HepG2 (cell line): ENCODE measurements at regions not wholly inside any gene's neighbourhood (a gene's known extent, or its start where the extent isn't known, plus 50 kb on each side); places are given as distances from the start of the nearest gene placed in this dataset.

ENCODE experiments used
- ATAC-seq: fragments of 200-7000 bp; cut with Tn5 transposase; 3 replicates; pipeline ENCODE4 v1.9.1; 2020; ENCODE audit warnings: mild to moderate bottlenecking, moderate library complexity
- BruUV-seq: library from RNA; stranded (reverse); fragments of 400-500 nt; replicated peaks from 2 replicates; lab custom pipeline; 2021; lab: Mats Ljungman, UMichigan
- CTCF ChIA-PET: fragments of 300-600 bp; formaldehyde crosslinking; extraction: SDS; loops from one replicate; lab custom pipeline; 2021; ENCODE audit warnings: low total read pairs, inconsistent platforms, low intra/inter-chr PET ratio; lab: Yijun Ruan, JAX
- POLR2A ChIA-PET: fragments of 350-600 bp; sonication (Branson Sonifier 250); formaldehyde crosslinking; loops from one replicate; lab custom pipeline; 2020; ENCODE audit warnings: antibody characterized with exemption, inconsistent platforms; lab: Yijun Ruan, JAX
- DNase-seq: peaks from one replicate; pipeline ENCODE4 v3.0.0-alpha.2; 2015; ENCODE audit warnings: low spot score
- FAIRE-seq: peaks from 3 replicates; lab custom pipeline; 2011; peaks lifted over from hg19 to GRCh38; lab: Jason Lieb, UNC
- H2AFZ ChIP-seq: one replicate; pipeline ENCODE4 v1.6.1; 2011; ENCODE audit warnings: low read length, inconsistent platforms
- H3K27ac ChIP-seq: fragments of 300-600 bp; 3 replicates; pipeline ENCODE4 v1.8.0; 2011; ENCODE audit warnings: mixed run types, mild to moderate bottlenecking, mixed read lengths, low read length, inconsistent platforms; ENCODE audit not compliant: insufficient read depth; ENCODE audit errors: extremely low read length
- H3K27me3 ChIP-seq, 2 experiments: fragments of 200-600 bp in 1 of 2; 2 replicates in 1 of 2; 3 replicates in 1 of 2; pipeline versions ENCODE4 v1.6.0 to v1.8.0; 2011; ENCODE audit warnings: low read length in 2 of 2, mild to moderate bottlenecking in 2 of 2, moderate library complexity in 2 of 2, inconsistent platforms in 1 of 2; ENCODE audit not compliant: insufficient read depth in 2 of 2, control insufficient read depth in 1 of 2
- H3K36me3 ChIP-seq, 2 experiments: fragments of 200-600 bp in 1 of 2; replicated peaks in 1 of 2; 2 replicates in 1 of 2; 3 replicates in 1 of 2; pipeline versions ENCODE4 v1.5.1 to v1.8.0; 2011; ENCODE audit warnings: low read length in 2 of 2, inconsistent platforms in 1 of 2; ENCODE audit not compliant: insufficient read depth in 2 of 2, control insufficient read depth in 1 of 2
- H3K4me1 ChIP-seq: 2 replicates; pipeline ENCODE4 v1.5.1; 2012; ENCODE audit warnings: low read length, inconsistent platforms; ENCODE audit not compliant: insufficient read depth
- H3K4me2 ChIP-seq: 2 replicates; pipeline ENCODE4 v1.6.0; 2011; ENCODE audit warnings: low read depth, low read length, inconsistent platforms
- H3K4me3 ChIP-seq, 3 experiments: fragments of 200-600 bp in 1 of 3; sonication (generic), shearing (Covaris generic) in 1 of 3; replicated peaks in 1 of 3; 2 replicates each; pipeline ENCODE4 v1.5.1; 2011 to 2016; ENCODE audit warnings: low read length in 3 of 3, inconsistent platforms in 2 of 3, low read depth in 2 of 3, mild to moderate bottlenecking in 2 of 3, control low read depth in 1 of 3, mixed read lengths in 1 of 3; ENCODE audit not compliant: insufficient read depth in 1 of 3
- H3K79me2 ChIP-seq: one replicate; pipeline ENCODE4 v1.6.1; 2011; ENCODE audit warnings: low read length, inconsistent platforms; ENCODE audit not compliant: insufficient read depth
- H3K9ac ChIP-seq: 2 replicates; pipeline ENCODE4 v1.6.0; 2011; ENCODE audit warnings: mild to moderate bottlenecking, low read depth, low read length, inconsistent platforms; ENCODE audit not compliant: insufficient read depth
- H3K9me3 ChIP-seq: 2 replicates; pipeline ENCODE4 v1.5.1; 2012; ENCODE audit warnings: mild to moderate bottlenecking, low read length
- H4K20me1 ChIP-seq: 2 replicates; pipeline ENCODE4 v1.6.0; 2011; ENCODE audit warnings: inconsistent platforms, mild to moderate bottlenecking, low read length, moderate library complexity; ENCODE audit not compliant: insufficient read depth
- HES4 ChIP-seq: sonication (generic); formaldehyde crosslinking; IDR thresholded peaks from 2 replicates; pipeline ENCODE4 v1.9.0; 2021; ENCODE audit warnings: mild to moderate bottlenecking, missing genetic modification reagents, borderline replicate concordance
- HOXA9 ChIP-seq: sonication (generic); formaldehyde crosslinking; IDR thresholded peaks from 2 replicates; pipeline ENCODE4 v1.8.1; 2022; ENCODE audit warnings: missing genetic modification reagents, mild to moderate bottlenecking, moderate library complexity, borderline replicate concordance
- KLF6 ChIP-seq: IDR thresholded peaks from 2 replicates; pipeline ENCODE4 v1.8.0; 2016; ENCODE audit warnings: missing biosample characterization, missing genetic modification reagents
- MAFF ChIP-seq: IDR thresholded peaks from 2 replicates; pipeline ENCODE4 v1.6.1; 2011; ENCODE audit warnings: low read depth, low read length, improper control_type of control experiment
- NKX3-1 ChIP-seq: sonication (generic); formaldehyde crosslinking; IDR thresholded peaks from 2 replicates; pipeline ENCODE4 v1.5.0; 2020; ENCODE audit warnings: missing genetic modification reagents
- ONECUT2 ChIP-seq: sonication (generic); formaldehyde crosslinking; IDR thresholded peaks from 2 replicates; pipeline ENCODE4 v1.4.0; 2020; ENCODE audit warnings: missing genetic modification reagents
- SALL2 ChIP-seq: sonication (generic); formaldehyde crosslinking; IDR thresholded peaks from 2 replicates; pipeline ENCODE4 v1.8.1; 2023; ENCODE audit warnings: mild to moderate bottlenecking, missing genetic modification reagents, inconsistent platforms
- SIN3A ChIP-seq: IDR thresholded peaks from 2 replicates; pipeline ENCODE4 v1.6.1; 2011; ENCODE audit warnings: low read depth, mild to moderate bottlenecking, control low read depth, low read length, borderline replicate concordance
- TCF7 ChIP-seq: sonication (generic); IDR thresholded peaks from 2 replicates; pipeline ENCODE4 v1.6.1; 2016; ENCODE audit warnings: antibody characterized with exemption, low read depth
- ZFP1 ChIP-seq: IDR thresholded peaks from 2 replicates; pipeline ENCODE4 v1.6.1; 2016
- ZNF24 ChIP-seq: fragments of 450-650 bp; IDR thresholded peaks from 2 replicates; pipeline ENCODE4 v1.6.1; 2017; ENCODE audit warnings: antibody characterized with exemption, mild to moderate bottlenecking
- ZNF720 ChIP-seq: sonication (generic); formaldehyde crosslinking; IDR thresholded peaks from 2 replicates; pipeline ENCODE4 v1.4.0; 2020; ENCODE audit warnings: missing genetic modification reagents
- ZNF770 ChIP-seq: sonication (generic); formaldehyde crosslinking; IDR thresholded peaks from 2 replicates; pipeline ENCODE4 v1.5.0; 2020; ENCODE audit warnings: mild to moderate bottlenecking, missing genetic modification reagents
- ZNF883 ChIP-seq: sonication (generic); formaldehyde crosslinking; IDR thresholded peaks from 2 replicates; pipeline ENCODE4 v1.5.1; 2020; ENCODE audit warnings: mild to moderate bottlenecking, missing genetic modification reagents; ENCODE audit errors: not compliant biosample characterization
- WGBS: methylation state at CpG from one replicate; pipeline ENCODE4 v1.1.6; 2017; ENCODE audit warnings: low lambda C conversion rate; 5-methylcytosine and 5-hydroxymethylcytosine counted together
- in situ Hi-C: cut with HindIII; loops from 2 replicates; pipeline ENCODE4 v1.10.0; 2017; ENCODE audit warnings: low pct_unique_long_range_greater_than_20kb; ENCODE audit not compliant: extremely low pct_ligation_motif_present
- intact Hi-C: fragments of 100-400 bp; cut with micrococcal nuclease; formaldehyde crosslinking; loops from one replicate; pipeline ENCODE4 v1.10.0; 2022; ENCODE audit not compliant: unreplicated experiment

- Histone ChIP-seq H2AFZ (no peak overlapping the region), H3K4me3 (no peak overlapping the region), H3K9me3 (no peaks in the 10 kb centered on the region), H4K20me1 (no peaks in the 10 kb centered on the region), H3K36me3 (no peaks in the 10 kb centered on the region), H3K4me2 (no peak overlapping the region), H3K4me1 (no peaks in the 10 kb centered on the region), H3K27ac (no peak overlapping the region), H3K9ac (no peak overlapping the region), H3K27me3 (no peaks in the 10 kb centered on the region), H3K79me2 (no peaks in the 10 kb centered on the region)
- DNase-seq (no peak), FAIRE-seq (no peak), ATAC-seq (no peak)
- intact Hi-C loops, result no loop called here
- no TSS peak for BruUV-seq
- no peak for TF ChIP-seq ZNF720 (CRISPR knock-in tag)
- no peak for TF ChIP-seq ZNF883
- TF ChIP-seq HES4 (CRISPR knock-in tag), result no peak
- no peak for TF ChIP-seq TCF7
- TF ChIP-seq MAFF, result no peak
- no peak for TF ChIP-seq HOXA9 (CRISPR knock-in tag)
- no peak for TF ChIP-seq ONECUT2 (CRISPR knock-in tag)
- no peak for TF ChIP-seq KLF6
- ChIA-PET CTCF (no interaction called here), POLR2A (no interaction called here)
- 39% methylated on average over 7 of the region's 7 CpGs for WGBS
- in situ Hi-C loops, result no loop called here
Observed at GRCh38 chr4:174018236-174018635, 265.2 kb downstream of the FBXO8 start.

- H3K4me3 ChIP-seq, result no peak overlapping the region
- WGBS, result 0% methylated on average over 2 of the region's 2 CpGs
- H2AFZ ChIP-seq, result no peak overlapping the region
- H4K20me1 ChIP-seq, result no peaks in the 10 kb centered on the region
- H3K36me3 ChIP-seq, result no peaks in the 10 kb centered on the region
- ATAC-seq (no peak), DNase-seq (no peak), FAIRE-seq (no peak)
- H3K4me2 ChIP-seq, result no peak overlapping the region
- no peaks in the 10 kb centered on the region for H3K27me3 ChIP-seq
- BruUV-seq, result no TSS peak
- no peak overlapping the region for H3K27ac ChIP-seq
- intact Hi-C loops, result no loop called here
- no peaks in the 10 kb centered on the region for H3K4me1 ChIP-seq
- no peaks in the 10 kb centered on the region for H3K9me3 ChIP-seq
- CTCF ChIA-PET, result no interaction called here
- no peaks in the 10 kb centered on the region for H3K79me2 ChIP-seq
- in situ Hi-C loops, result no loop called here
- H3K9ac ChIP-seq, result no peak overlapping the region
- POLR2A ChIA-PET, result no interaction called here
- no peak for TF ChIP-seq ZFP1 (CRISPR knock-in tag)
- no peak for TF ChIP-seq SIN3A
- no peak for TF ChIP-seq ZNF24
- TF ChIP-seq SALL2 (CRISPR knock-in tag), result no peak
- TF ChIP-seq ZNF770 (CRISPR knock-in tag), result no peak
- no peak for TF ChIP-seq NKX3-1
Observed at GRCh38 chr4:174016251-174016650, 267.2 kb downstream of the FBXO8 start.
